ENCODE measurements at regions not wholly inside any gene's neighbourhood (a gene's known extent, or its start where the extent isn't known, plus 50 kb on each side); places are given as distances from the start of the nearest gene placed in this dataset.

- intact Hi-C loops (cut with micrococcal nuclease; ENCODE audit: unreplicated experiment), result loop anchor here (5.0 to 10.0 kb wide), 4 partner anchors 66 to 258 kb away; no protein-coding TSS in a partner anchor
These were observed 399.4 kb upstream of the HNRNPA3 start for GRCh38 chr2:176813156-176813555.

GRCh38 chr2:176813621-176814049, 399.0 kb upstream of the HNRNPA3 start:
- H3K9me3 ChIP-seq (ENCODE audit: low read depth, low read length, poor library complexity, severe bottlenecking), result no peaks in the 10 kb centered on the region
- H3K27ac ChIP-seq (ENCODE audit: low read depth, low read length, poor library complexity, severe bottlenecking), result peak overlapping the region; percentile 74
- peaks cover 71% of the 10 kb centered on the region for H3K4me1 ChIP-seq (ENCODE audit: insufficient read depth, low read length, poor library complexity, severe bottlenecking)
- TF ChIP-seq CTCF (conservative IDR thresholded peaks at IDR 0.05; ENCODE audit: low read depth, low read length), result no peak
- no peak for TF ChIP-seq EZH2 (IDR thresholded peaks at IDR 0.05; ENCODE audit: borderline replicate concordance, low read depth, low read length, poor library complexity, severe bottlenecking)
- ChIA-PET POLR2A (ENCODE audit: low non-redundant PET) (interaction anchor here (0.5 kb wide), 1 partner anchor 153 kb away, joined by 3 read pairs; no protein-coding TSS in a partner anchor), CTCF (interaction anchor here (0.6 to 1.9 kb wide), 9 partner anchors 59 to 335 kb away, joined by 3 to 21 read pairs (median 5); no protein-coding TSS in a partner anchor)
- DNase-seq (ENCODE audit: low spot score), result peak; percentile 59
- H3K4me3 ChIP-seq (ENCODE audit: low read depth, low read length, poor library complexity, severe bottlenecking), result no peak overlapping the region
- no peaks in the 10 kb centered on the region for H3K27me3 ChIP-seq (replicated peaks; ENCODE audit: insufficient read depth, low read depth, low read length, poor library complexity)
- no TSS peak for BruUV-seq (replicated peaks)
- no peaks in the 10 kb centered on the region for H3K36me3 ChIP-seq (ENCODE audit: insufficient read depth, low read length, poor library complexity, severe bottlenecking)
- intact Hi-C loops (cut with micrococcal nuclease; ENCODE audit: unreplicated experiment), result loop anchor here (1.0 to 10.0 kb wide), 5 partner anchors 66 to 259 kb away; no protein-coding TSS in a partner anchor

More at GRCh38 chr2:176813156-176813555, 399.4 kb upstream of the HNRNPA3 start:
- H3K9me3 ChIP-seq (ENCODE audit: low read depth, low read length, poor library complexity, severe bottlenecking), result no peaks in the 10 kb centered on the region
- H3K36me3 ChIP-seq (ENCODE audit: insufficient read depth, low read length, poor library complexity, severe bottlenecking), result no peaks in the 10 kb centered on the region
- H3K27me3 ChIP-seq (replicated peaks; ENCODE audit: insufficient read depth, low read depth, low read length, poor library complexity), result no peaks in the 10 kb centered on the region
- H3K4me1 ChIP-seq (ENCODE audit: insufficient read depth, low read length, poor library complexity, severe bottlenecking), result peaks cover 66% of the 10 kb centered on the region
- peak overlapping the region; percentile 74 for H3K27ac ChIP-seq (ENCODE audit: low read depth, low read length, poor library complexity, severe bottlenecking)
- DNase-seq (ENCODE audit: low spot score), result no peak
- ChIA-PET CTCF (interaction anchor here (0.6 to 1.9 kb wide), 6 partner anchors 59 to 336 kb away, joined by 4 to 21 read pairs (median 4); no protein-coding TSS in a partner anchor), POLR2A (ENCODE audit: low non-redundant PET) (interaction anchor here (0.5 kb wide), 1 partner anchor 152 kb away, joined by 3 read pairs; no protein-coding TSS in a partner anchor)
- BruUV-seq (replicated peaks), result no TSS peak
- no peak for TF ChIP-seq EZH2 (IDR thresholded peaks at IDR 0.05; ENCODE audit: borderline replicate concordance, low read depth, low read length, poor library complexity, severe bottlenecking)
- TF ChIP-seq CTCF (conservative IDR thresholded peaks at IDR 0.05; ENCODE audit: low read depth, low read length), result no peak
- no peak overlapping the region for H3K4me3 ChIP-seq (ENCODE audit: low read depth, low read length, poor library complexity, severe bottlenecking)

- CTCF ChIA-PET, result interaction anchor here (0.6 to 1.9 kb wide), 11 partner anchors 104 to 334 kb away, joined by 3 to 21 read pairs (median 4); no protein-coding TSS in a partner anchor
- Histone ChIP-seq H3K4me3 (ENCODE audit: low read depth, low read length, poor library complexity, severe bottlenecking) (no peak overlapping the region), H3K9me3 (ENCODE audit: low read depth, low read length, poor library complexity, severe bottlenecking) (no peaks in the 10 kb centered on the region), H3K27ac (ENCODE audit: low read depth, low read length, poor library complexity, severe bottlenecking) (peak overlapping the region; percentile 74), H3K4me1 (ENCODE audit: insufficient read depth, low read length, poor library complexity, severe bottlenecking) (peaks cover 78% of the 10 kb centered on the region), H3K36me3 (ENCODE audit: insufficient read depth, low read length, poor library complexity, severe bottlenecking) (no peaks in the 10 kb centered on the region), H3K27me3 (replicated peaks; ENCODE audit: insufficient read depth, low read depth, low read length, poor library complexity) (no peaks in the 10 kb centered on the region)
- no TSS peak for BruUV-seq (replicated peaks)
- intact Hi-C loops (cut with micrococcal nuclease; ENCODE audit: unreplicated experiment), result loop anchor here (1.0 to 10.0 kb wide), 5 partner anchors 67 to 259 kb away; no protein-coding TSS in a partner anchor
- POLR2A ChIA-PET (ENCODE audit: low non-redundant PET), result no interaction called here
- TF ChIP-seq EZH2 (IDR thresholded peaks at IDR 0.05; ENCODE audit: borderline replicate concordance, low read depth, low read length, poor library complexity, severe bottlenecking), result no peak
- no peak for DNase-seq (ENCODE audit: low spot score)
These were observed 398.3 kb upstream of the HNRNPA3 start for GRCh38 chr2:176814274-176814673.
